GM19455 (cell line): ENCODE measurements at regions not wholly inside any gene's neighbourhood (a gene's known extent, or its start where the extent isn't known, plus 50 kb on each side); places are given as distances from the start of the nearest gene placed in this dataset.
"Not testable (repeated sequence)": the region's sequence is repeated elsewhere in the genome, so short reads cannot be mapped to it uniquely, and the experiment has no call there.

Experiments used
- ATAC-seq: cut with Tn5 transposase; IDR thresholded peaks from one replicate; pipeline ENCODE4 v1.9.1; 2021; ENCODE audit not compliant: unreplicated experiment

DNA sequence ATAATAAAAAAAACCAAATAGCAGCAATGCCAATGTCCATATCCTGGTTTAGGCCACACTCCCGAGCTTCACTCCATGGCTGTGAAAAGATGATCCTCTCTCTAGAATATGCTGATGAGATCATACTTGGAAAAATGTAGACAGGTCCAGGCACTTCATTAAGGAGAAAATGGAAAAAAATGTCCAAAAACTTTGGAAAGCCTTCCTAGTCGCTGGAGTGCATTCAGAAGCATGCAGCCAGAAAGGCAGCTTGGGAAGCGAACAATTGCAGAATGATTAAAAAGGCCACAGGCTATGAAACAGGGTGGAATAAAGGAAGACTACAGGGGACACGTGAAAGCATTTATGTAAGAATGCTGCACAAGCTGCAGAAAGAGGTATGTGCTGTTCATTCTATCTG, 165.6 kb upstream of the HCCS start:
- no peak for ATAC-seq

DNA sequence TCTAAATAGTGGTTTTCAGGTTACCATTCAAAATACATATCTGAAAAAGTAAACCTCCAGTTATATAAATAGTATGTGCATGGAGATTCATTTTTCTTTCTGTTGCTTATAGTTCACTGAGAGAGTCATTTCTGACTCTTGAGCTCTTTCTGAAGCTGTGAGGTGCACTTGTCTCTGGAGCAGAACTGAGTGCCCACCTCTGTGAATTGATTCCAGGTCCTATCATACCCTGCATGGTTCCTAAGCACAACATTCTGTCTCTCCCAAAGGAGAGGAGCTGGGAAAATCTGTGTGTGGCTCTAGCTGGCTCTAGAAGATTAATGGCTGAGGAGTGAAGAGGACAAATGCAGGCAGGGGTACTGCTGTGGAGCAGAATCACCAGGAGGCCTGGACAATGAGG, 161.6 kb upstream of the HCCS start:
- ATAC-seq = no peak

DNA sequence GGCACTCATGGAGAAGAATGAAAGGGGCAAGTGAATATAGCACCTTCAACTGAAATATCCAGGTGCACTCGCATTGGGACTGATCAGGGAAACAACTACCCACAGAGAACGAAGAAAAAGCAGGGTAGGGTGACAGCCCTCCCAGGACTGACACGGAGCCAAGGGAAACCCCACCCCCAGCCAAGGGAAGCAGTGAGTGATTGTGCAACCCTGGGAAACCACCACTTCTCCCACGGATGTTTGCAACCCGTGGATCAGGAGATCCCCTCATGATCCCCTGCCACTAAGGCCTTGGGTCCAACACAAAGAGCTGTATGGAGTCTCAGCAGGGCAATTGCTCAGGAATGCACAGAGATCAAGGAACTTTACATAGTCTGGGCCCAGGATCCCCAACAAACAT, 158.5 kb upstream of the HCCS start:
- no peak for ATAC-seq

DNA sequence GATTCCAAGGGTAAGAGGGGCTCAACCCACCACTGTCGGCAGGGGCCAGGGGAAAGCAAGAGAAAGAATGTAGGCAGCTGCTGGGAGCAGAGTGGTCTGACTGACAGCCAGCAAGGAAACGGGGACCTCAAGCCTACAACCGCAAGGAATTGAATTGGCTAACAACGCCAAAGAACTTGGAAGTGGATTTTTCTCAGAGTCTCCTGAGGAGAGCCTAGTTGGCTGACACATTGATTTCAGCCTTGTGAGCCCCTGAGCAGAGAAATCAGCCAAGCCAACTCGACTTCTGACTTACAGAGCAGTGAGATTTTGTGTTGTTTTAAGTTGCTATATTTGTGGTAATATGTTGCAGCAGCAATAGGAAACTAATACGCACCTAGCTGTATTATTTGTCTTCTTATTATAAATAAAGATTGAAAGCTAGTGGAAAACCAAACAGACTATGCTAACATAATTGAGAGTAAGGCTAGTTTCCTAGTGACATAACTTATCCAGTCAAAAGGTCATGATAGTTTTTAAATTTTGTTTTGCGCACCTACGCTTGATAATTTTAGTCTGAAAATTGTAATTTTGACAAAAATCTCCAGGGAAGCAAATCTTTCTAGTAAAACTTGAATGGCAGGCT, 145.8 kb upstream of the HCCS start:
- no peak for ATAC-seq

DNA sequence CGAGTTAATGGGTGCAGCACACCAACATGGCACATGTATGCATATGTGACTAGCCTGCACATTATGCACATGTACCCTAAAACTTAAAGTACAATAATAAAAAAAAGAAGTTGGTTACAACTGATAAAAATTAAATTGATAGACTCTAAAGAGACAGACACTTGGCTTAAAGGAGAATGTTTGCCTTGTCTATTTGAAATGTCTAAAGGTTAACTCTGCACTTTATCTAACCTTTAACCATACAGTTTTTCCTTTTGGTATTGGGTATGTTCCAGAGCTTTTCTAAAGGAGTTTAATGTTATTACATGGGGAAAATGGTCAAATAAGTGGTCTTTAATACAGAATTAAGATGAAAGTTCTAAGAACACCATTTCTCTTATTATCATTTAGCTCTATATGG, 145.1 kb upstream of the HCCS start:
- no peak for ATAC-seq

DNA sequence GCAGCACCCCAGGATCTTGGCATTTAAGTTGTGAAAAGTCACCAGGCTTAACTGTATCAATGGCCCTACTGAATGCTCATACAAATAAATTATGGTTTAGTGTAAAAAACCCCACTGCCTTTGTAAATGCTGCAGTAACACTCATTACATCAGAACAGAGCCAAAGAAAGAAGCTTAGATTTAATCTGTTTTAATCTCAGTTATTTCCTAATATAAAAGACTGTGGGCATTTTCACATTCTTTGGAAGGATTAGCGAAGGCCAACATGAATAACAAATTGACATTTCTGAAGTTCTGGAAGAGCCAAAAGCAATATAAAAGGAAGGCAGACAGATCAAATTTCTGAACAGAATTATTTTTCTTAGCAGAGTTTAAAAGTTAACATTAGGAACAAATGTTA, 140.0 kb upstream of the HCCS start:
- no peak for ATAC-seq

DNA sequence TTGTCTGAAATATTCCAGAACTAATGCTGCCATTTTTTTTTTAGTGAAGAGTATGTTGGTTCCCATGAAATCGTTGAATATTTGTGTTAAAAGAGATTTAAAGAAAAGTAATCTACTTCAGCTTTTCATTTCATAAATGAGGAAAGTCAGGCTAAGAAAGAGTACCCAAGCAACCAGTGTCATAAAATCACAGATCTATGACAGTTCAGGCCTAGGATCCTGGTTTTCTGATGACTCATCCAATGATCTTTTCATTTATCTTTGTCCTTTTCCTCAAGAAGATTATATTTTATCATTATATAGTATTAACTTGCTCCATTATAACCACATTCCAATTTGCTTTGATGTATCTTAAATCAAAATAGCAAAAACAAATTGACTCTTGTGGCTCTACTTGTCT, 139.4 kb upstream of the HCCS start:
- ATAC-seq = no peak

DNA sequence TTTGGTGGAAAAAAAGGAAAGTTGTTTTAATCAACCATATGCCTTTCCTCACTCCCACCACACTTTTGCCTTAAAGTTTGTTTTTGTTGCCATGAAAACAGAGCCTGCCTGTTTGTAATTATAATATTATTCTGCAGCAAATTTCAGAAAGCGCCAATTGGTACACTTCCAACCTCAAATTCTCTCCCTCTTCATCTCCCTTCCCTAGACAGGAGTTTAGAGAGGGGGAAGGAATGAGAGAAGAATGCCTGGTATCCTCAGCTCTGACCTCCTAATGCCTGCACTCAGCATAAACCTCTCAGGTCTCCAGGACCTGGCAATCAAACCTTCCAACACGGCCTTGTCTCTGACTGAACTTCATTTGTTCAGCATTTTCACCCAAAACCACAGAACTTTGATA, 138.4 kb upstream of the HCCS start:
- no peak for ATAC-seq

DNA sequence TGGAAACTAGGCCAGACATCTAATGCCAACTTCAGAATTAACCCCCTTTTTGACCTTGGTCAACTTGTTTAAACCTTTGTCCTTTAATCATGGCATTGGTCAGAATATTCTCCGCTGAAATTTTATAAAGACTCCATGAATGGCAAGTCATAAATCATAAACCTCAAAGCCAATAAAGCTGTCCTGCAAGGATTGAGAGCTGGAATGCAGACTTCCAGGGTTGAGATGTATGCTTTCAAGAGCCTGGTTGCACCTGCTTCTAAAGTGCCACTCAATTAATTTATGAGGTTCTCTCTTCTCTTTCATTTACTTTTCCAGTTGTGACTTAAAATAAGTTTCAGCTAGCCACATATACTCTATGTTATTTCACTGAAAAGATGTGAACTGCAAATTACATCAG, 136.2 kb upstream of the HCCS start:
- no peak for ATAC-seq

DNA sequence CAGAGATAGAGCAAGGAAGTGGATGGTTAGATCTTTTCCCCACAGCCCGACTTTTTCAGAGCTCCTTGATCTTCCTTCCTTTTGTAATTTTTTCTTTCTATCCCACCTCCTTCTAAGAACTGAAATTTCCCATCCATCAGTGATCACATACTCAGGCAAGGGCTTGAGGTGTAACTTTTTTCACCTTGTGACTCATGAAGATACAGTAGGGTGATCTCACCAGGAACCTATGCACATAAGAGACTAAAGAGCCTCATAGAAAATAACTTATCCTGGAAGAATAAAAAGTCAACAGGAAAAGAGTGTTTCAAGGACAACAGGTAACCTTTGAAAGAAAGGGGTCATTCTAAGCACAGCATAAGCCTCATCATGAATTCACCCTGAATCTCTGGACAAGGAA, 131.2 kb upstream of the HCCS start:
- ATAC-seq = no peak

DNA sequence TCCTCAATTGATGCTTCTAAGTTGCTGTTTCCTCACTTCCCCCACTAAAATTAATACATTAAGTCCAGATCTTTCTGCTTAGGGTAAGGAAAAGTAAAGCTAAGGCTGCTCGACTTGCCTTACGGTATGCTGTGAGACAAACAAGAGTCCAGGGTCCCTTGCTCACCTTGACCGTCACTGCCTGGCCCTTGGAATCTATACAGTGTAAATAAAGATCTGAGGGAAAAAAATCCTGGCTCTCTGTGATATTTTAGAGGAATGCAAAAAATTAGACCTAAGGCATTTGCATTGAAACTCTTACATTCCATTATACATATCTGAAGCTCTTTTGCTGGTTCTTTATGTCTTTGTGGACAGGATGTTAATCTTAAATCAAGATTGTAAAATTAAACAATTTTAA, 129.6 kb upstream of the HCCS start:
- no peak for ATAC-seq

DNA sequence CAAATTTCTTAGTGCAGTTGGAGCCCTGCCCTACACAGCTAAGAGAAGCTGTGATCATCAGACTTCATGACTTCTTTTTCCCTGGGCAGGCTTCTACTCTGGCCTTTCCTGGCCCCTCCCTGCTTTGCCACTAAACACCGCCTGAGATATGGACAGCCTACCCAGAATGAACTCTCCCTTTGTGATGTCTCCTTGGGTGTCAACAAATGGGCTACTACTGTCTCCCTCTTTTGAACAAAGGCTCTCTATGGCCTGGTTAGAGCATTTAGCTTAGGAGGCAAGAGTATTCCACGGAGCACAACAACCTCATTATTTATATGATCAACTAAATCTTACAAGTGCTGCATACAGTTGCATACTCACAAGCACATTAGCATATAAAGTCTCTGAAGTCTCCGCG, 127.6 kb upstream of the HCCS start:
- ATAC-seq = no peak

DNA sequence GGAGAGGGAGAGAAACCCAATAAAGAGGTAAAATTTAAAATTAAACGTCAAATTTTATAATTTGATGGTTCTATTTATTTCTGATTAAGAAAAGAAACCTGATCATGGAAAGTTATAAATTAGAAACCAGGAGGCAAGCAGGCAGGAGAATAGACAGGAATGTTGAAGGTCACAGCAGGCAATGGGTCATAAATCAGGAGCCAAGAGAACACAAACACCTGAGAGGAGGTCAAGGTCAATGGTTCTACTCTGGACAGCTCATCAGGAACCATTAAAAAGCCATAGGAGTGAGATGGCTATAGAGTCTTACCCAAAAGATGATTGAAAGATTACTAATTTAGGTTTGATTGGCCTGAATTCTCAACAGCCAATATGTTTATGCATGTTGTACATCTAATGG, 126.9 kb upstream of the HCCS start:
- no peak for ATAC-seq

DNA sequence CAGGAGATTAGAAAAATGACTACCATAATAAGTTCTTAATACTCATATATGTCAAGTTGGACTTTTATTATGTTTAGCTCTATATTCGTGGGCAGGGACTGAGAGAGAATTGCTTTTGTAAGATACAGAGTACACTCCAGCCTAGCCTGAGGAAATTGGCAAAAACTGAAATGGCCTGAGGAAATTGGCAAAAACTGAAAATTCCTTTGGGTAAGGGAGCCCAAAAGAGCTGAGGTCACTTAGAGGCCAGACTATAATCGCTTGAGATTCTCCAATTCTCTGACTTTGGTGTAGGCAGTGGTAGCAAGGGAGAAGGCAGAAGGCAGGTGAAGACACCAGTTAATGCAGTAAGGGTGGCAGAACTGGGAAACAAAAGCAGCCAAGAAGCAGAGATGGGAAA, 124.5 kb upstream of the HCCS start:
- ATAC-seq = no peak

DNA sequence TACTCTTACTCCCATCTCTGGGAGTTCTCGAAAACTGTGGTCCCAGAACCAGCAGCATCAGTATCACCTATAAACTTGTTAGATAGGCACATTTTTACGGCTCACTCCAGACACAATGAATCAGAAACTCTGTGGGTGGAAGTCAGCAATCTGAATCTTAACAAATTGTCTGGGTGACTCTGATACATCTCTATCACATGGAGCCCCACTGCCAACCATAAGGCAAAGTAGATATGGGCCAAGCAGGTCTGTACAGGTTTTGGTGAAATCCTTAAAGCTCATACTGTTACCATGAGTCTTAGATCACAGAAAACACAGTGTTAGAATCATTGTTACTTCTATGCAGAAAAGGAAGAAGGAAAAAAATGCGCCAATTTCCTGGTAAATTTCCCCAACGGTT, 122.5 kb upstream of the HCCS start:
- ATAC-seq = no peak

DNA sequence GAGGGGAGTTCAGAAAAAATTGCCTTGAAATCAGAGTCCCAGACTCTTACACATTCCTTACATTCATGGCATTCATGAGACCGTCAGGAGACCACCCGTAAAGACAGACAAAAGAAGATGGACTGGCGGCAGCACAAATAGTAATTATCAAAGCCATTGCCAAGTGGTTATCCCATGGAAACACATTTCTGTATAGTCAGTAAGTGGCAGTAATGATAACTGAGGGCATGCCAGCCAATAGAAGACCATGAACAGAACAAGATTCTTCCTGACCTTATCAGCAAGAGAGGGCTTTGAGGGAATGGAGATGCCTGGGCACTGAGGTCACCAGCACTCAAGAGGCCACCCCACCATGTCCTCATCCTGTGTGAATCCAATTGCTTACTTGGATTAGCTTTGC, 121.7 kb upstream of the HCCS start:
- no peak for ATAC-seq

DNA sequence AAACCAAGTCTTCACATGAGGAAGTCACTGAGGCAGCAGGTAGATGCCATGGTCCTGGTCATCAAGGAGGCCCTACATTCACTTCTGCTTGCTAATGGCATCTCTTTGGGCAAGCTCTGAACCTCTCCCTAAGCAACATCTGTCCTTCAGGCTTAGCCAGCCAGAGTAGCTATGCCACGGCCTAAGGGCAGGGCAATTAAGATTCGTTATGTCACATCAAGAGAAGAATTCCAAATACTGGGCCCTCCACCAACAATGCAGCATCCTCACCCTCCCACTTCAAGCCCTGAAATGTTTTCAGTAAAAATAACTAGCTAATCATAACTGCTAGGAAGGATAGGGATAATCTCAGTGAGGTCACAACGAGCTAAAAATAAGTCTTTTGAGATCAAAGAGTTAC, 120.7 kb upstream of the HCCS start:
- no peak for ATAC-seq

DNA sequence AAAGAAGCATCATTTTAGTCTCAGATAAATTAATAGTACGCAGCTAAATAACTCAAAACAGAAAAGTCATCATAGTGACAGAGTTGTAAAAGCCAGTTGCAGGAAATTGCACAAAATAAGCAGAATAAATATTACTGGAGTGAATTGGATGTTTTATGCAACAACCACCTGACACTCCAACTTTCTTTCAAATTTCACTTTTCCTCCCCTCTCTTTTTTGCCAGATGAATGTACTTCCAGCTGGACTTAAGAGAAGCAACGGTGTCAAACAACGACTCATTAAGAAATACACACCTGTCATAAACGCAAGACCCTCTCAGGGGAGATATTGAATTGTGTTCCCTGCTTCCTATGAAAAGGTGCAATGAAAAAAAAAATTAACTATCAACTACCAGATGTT, 120.2 kb upstream of the HCCS start:
- ATAC-seq = no peak

DNA sequence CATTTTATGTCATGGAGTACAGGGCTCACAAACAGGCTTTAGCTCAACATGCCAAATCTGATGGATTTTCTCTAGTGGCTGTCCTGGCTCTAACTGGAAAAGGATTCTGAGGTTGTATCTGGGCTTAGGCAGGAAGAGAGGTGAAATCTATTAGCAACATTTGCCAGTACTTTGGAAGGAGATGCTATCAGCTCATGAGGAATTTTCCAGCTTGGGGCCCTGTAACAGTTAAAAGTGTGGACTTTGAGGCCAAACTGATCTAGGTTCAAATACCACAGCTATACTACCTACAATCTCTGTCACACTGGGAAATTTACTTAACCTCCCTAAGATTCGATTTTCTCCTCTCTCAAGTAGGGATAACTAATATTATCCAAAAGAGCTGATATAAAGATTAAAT, 119.0 kb upstream of the HCCS start:
- ATAC-seq = no peak

DNA sequence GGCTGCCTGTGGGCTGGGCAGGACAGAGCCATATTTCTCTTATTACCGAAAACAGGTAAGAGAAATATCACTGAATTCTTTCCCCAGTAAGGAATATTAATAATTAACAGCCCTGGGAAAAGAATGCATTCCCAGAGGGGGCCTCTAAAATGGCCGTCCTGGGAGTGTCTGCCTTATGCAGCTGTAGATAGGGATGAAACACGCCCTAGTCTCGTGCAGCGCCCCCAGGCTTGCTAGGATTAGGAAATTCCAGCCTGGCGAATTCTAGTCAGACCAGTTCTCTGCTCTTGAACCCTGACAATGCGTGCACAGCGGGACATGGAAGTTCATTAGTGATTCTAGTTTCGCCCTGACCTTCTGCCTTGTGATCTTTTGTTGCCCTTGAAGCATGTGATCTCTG, 104.1 kb upstream of the HCCS start:
- not testable (repeated sequence) for ATAC-seq

DNA sequence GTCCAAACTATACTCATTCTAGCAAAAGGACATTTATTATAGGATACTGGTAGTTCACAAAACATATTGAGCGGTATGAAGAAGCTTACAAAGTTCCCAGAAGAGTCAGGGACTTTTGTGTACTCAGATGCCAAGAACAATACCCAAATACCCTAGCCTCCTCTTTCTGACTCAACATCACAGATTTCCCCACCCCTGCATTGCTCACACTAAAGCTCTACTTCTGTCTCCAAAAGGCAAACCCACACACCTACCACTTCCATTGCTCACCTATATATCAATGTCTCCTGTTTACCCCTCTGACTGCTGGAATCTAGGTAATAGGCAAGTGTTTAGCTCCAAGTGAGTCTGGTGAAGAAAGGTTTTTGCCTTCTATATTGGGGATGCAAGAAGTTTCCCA, 100.7 kb upstream of the HCCS start:
- no peak for ATAC-seq

DNA sequence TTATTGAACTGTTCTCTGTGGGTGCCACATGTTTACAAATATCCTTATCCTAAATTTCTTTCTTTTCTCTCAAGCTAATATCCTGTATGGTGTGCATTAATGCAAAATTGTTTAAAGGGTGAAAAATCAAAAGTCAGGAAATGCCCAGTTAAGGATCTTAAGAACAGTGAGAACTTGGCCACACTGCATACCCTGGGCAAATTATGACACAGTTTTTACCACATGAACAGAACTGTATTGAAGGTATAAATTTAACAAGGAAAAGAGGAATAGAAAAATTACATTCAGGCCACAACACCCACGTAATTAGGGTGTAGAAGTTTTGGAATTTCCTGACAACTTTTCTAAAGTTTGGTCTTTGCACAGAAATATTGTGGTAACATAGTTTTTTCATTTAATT, 94.4 kb upstream of the HCCS start:
- ATAC-seq = no peak

DNA sequence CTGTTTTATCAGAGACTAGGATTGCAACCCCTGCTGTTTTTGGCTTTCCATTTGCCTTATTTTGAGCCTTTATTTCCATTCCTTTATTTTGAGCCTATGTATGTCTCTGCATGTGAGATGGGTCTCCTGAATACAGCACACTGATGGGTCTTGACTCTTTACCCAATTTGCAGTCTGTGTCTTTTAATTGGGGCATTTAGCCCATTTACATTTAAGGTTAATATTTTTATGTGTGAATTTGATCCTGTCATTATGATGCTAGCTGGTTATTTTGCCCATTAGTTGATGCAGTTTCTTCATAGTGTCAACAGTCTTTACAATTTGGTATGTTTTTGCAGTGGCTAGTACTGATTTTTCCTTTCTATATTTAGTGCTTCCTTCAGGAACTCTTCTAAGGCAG, 88.5 kb upstream of the HCCS start:
- not testable (repeated sequence) for ATAC-seq

DNA sequence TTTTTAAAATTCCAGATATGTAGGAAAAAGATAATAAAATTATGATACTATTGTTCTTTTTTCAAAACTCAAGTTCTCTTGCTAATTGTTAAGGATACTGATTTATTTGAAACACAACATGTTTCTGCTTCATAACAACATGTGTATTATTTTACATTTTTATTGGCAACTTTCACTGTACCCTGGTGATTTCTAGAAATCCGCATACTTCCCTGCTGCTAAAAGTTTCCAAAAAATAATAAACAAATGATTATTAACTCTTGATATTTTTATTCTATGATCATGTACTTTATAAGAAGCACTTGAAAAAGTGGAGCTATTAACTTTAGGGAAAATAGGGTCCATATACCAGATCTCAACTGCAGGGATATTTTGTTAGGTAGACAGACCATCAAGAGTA, 71.2 kb upstream of the HCCS start:
- no peak for ATAC-seq
